ENCODE measurements at regions not wholly inside any gene's neighbourhood (a gene's known extent, or its start where the extent isn't known, plus 50 kb on each side); places are given as distances from the start of the nearest gene placed in this dataset.

- TF ChIP-seq, protein P1, sequence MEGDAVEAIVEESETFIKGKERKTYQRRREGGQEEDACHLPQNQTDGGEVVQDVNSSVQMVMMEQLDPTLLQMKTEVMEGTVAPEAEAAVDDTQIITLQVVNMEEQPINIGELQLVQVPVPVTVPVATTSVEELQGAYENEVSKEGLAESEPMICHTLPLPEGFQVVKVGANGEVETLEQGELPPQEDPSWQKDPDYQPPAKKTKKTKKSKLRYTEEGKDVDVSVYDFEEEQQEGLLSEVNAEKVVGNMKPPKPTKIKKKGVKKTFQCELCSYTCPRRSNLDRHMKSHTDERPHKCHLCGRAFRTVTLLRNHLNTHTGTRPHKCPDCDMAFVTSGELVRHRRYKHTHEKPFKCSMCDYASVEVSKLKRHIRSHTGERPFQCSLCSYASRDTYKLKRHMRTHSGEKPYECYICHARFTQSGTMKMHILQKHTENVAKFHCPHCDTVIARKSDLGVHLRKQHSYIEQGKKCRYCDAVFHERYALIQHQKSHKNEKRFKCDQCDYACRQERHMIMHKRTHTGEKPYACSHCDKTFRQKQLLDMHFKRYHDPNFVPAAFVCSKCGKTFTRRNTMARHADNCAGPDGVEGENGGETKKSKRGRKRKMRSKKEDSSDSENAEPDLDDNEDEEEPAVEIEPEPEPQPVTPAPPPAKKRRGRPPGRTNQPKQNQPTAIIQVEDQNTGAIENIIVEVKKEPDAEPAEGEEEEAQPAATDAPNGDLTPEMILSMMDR (conservative IDR thresholded peaks at IDR 0.05; ENCODE audit: low read depth, low read length): no peak
- TF ChIP-seq EZH2 (IDR thresholded peaks at IDR 0.05; ENCODE audit: borderline replicate concordance, low read depth, low read length, poor library complexity, severe bottlenecking): no peak
Measured at GRCh38 chr5:82674671-82675070, 396.5 kb upstream of the RPS23 start.

Measured in A673 (cell line).